HG02852 (cell line): ENCODE measurements at regions not wholly inside any gene's neighbourhood (a gene's known extent, or its start where the extent isn't known, plus 50 kb on each side); places are given as distances from the start of the nearest gene placed in this dataset.
"Not testable (repeated sequence)": the region's sequence is repeated elsewhere in the genome, so short reads cannot be mapped to it uniquely, and the experiment has no call there.

Experiments used
- ATAC-seq: cut with Tn5 transposase; IDR thresholded peaks from one replicate; pipeline ENCODE4 v1.9.1; 2021; ENCODE audit warnings: mild to moderate bottlenecking, moderate library complexity; ENCODE audit not compliant: unreplicated experiment

DNA sequence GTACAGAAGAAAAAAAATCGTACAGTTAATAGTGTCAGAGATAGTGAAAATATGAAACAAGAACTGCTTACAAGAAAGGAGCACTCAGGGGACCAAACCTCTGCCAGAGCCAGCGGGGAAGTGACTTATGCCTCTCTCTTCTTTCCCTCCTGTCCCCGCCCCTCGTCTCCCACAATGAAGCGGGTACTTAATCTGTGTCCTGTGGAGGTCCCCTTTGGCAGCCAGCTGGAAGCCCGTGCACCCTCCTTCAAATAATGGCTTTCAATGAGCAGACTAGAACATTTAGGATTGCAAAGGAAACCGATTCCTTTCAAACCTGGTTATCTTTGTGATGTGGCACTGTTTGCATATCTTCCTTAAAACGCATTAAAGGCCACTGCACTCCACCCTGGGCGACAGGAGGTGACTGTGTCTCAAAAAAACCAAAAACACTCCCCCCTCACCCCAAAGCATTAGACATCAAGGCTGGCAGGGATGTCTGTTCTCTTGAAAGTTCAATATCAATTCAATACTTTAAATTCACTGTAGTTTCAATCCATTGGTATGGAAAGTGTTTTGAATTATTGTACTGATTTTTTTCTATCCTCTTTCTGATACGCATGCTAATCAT, 51.7 kb downstream of the PPIAL4C start:
- not testable (repeated sequence) for ATAC-seq

GRCh38 chr1:149636286-149637122, 52.9 kb downstream of the PPIAL4C start:
- ATAC-seq: peak; percentile 86

GRCh38 chr1:149638481-149638880, 54.8 kb downstream of the PPIAL4C start:
- not testable (repeated sequence) for ATAC-seq

DNA sequence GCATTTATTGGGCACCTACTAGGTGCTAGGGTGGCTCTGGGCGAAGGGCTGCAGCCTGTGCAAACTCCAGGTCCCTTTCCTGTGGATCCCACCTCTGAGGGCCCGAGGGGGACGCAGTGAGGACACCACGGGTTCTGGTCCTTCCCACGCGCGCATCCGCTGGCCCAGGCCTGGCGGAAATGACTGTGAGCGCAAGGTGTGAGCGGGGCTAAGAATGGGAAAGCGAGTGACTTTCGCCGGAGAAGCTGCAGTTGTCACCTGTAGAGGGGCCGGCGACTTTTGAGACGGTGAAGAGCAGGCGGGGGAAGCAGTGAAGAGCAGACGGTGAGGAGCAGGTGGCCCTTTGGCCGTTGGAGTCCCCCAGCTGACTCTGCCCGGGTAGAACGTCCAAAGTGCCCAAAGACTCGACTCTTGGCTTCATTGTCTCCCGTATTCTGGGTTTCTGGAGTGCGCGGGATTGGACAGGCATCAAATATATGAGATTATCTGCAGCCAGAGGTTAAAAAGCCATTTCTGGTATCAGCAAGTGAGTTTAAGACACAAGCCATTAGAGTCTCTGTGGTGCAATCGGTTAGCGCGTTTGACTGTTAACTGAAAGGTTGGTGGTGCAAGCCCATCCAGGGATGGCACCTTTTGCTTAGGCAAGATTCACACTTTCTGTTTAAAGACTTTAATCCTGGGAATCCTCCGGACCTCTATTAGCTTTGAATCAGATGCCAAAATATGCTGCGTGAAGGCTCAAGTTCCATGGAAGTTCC, 55.4 kb downstream of the PPIAL4C start:
- ATAC-seq: not testable (repeated sequence)

DNA sequence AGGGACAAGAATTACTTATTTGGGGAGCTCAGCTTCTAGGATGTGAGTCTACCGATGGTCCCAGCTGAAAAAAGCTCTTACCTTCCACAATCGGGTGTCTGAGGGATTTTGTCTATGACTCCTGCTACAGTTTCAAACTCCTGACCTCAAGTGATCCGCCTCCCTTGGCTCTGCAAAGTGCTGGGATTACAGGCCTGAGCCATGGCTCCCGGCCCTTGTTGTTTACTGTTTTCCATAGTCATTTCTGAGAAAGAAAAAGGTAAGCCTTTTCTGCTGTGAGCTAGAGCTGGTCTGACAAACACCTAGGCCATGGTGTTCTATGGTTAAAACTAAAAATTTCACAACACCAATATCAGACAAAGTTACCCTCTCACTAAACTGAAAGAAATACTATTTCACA, 57.5 kb downstream of the PPIAL4C start:
- not testable (repeated sequence) for ATAC-seq

DNA sequence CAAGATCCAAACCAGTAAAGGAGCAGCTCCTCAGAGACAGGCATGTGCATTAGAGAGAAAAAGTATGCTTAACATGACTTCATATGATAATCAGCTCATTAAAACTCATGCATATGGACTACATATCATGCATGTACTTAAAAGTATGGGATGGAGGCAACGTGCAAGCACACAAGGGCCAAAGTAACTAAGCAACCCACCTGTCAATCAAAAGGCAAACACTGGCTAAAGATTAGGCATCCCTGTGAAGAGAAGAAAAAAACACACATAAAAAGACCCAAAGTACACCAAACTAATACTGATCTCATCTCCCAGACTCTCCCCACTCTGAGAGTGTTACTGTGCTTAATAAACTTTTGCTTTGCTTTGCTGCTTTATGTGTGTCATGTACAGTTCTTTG, 61.2 kb downstream of the PPIAL4C start:
- not testable (repeated sequence) for ATAC-seq

DNA sequence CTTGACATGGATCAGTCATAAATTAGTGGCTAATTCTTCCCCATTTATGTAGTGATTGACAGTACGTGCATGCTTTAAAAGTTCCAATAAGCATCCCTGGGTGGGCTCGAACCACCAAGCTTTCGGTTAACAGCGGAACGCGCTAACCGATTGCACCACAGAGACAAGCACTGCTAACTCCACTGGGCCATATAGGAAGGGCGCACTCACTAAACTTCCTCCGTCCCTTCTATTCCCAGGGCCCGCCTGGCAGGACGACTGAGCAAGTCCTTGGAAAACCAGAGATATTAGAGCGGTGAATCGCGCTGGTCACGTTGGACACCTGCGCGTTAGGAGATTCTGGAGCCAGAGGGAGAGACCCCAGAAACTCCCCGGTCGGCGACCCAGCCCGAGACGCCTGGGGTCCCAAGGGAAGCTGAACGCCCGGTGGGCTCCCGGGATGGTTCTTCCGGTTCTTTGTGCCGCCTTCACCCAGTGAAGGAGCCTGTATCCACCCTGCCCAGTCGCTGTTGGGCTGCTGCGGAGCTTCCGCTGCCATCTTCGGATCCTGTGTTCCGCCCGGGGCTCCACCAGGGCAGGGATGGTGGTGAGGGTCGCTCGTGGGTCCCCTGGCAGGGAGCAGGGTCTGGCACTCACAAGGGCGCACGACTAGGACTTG, 62.8 kb downstream of the PPIAL4C start:
- not testable (repeated sequence) for ATAC-seq

- not testable (repeated sequence) for ATAC-seq
Measured at GRCh38 chr1:149647018-149647373, 63.3 kb downstream of the PPIAL4C start.

DNA sequence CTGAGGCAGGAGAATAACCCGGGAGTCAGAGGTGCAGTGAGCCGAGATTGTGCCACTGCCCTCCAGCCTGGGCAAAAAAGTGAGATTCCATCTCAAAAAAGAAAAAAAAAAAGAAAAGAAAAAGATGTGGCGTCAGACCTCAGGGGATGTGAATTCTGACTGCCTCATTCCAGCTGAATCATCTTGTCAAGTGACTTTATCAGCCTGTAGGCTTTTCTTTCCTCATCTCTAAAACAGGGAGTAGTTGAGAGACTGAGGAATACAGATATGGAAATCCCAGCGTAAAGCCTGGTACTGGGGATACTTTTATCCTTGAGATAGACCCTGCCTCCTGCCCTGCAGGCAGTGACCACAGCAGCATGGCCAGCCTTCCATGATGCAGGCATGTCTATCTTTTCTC, 74.1 kb downstream of the PPIAL4C start:
- not testable (repeated sequence) for ATAC-seq

DNA sequence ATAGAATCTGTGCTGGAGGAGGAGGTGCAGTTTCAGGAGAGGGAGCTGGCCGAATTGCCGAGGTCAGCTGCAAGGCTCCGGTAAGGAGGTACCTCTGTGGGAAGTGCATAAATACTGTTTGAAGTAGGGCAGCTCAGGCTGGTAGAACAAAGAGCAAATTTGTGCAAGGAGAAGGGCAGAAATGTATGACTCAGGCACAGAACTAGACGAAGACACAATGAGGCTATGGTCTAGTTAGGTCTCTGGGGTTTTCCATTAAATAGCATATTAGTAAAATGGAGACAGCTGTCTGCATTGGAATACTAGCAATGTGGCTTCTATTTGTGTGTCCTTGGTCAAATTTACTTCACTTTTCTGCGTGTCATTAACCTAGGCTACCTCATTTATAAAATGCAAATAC, 74.5 kb downstream of the PPIAL4C start:
- ATAC-seq: not testable (repeated sequence)

- ATAC-seq: not testable (repeated sequence)
Measured at GRCh38 chr1:149664624-149665023, 81.0 kb downstream of the PPIAL4C start.

DNA sequence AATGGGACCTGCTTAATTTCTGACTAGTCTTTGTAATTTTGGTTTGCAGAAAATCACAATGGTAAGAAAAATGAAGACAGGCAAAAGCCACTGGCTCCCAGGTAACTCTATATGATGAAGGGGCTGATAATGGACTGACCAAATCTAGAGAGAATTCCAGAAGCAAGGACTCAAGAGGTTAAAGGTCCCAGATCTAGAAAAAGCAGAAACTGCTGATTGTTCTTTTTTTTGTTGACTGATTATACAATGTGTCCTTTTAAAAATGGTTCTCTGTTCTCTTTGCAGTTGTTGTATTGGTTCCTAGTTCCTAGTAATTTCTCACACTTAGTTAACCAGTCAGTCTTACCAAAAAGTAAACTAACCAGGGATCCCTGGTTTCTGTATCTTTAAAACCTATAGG, 81.4 kb downstream of the PPIAL4C start:
- ATAC-seq: not testable (repeated sequence)

GRCh38 chr1:149665528-149665927, 81.9 kb downstream of the PPIAL4C start:
- not testable (repeated sequence) for ATAC-seq

GRCh38 chr1:149673231-149673909, 89.7 kb downstream of the PPIAL4C start:
- ATAC-seq: not testable (repeated sequence)

GRCh38 chr1:149674921-149675320, 91.3 kb downstream of the PPIAL4C start:
- not testable (repeated sequence) for ATAC-seq

DNA sequence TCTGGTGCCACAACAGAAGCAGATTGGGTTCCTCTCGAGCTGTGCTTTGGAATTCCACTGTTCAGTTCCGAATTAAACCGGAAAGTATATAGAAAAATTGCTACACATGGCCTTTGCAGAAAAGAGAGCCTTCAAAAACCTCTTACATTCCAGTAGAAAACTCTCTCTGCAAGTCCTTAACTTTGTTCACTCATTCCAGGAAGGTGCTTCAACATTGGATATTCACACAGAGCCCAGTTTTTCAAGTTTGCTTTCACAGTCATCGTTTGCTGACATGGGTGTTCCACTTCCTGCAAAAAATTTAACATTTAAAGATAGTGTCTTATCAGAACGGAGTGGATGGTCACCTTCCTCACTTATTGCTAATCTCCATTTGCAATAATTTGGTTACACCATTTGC, 93.7 kb downstream of the PPIAL4C start:
- not testable (repeated sequence) for ATAC-seq

- not testable (repeated sequence) for ATAC-seq
Measured at GRCh38 chr1:149686593-149687238, 95.8 kb upstream of the FCGR1A start.

- ATAC-seq: not testable (repeated sequence)
Measured at GRCh38 chr1:149691399-149691798, 91.1 kb upstream of the FCGR1A start.

GRCh38 chr1:149692804-149693539, 89.5 kb upstream of the FCGR1A start:
- ATAC-seq: not testable (repeated sequence)
